NCI-H187 (cell line): ENCODE measurements at regions not wholly inside any gene's neighbourhood (a gene's known extent, or its start where the extent isn't known, plus 50 kb on each side); places are given as distances from the start of the nearest gene placed in this dataset.

Source experiments
- DNase-seq, 2 experiments: peaks; one replicate each; lab custom pipeline; 2025; lab: John Stamatoyannopoulos, UW

GRCh38 chr11:116182356-116182966 is 590.3 kb downstream of the BUD13 start:
- DNase-seq = no peak

DNA sequence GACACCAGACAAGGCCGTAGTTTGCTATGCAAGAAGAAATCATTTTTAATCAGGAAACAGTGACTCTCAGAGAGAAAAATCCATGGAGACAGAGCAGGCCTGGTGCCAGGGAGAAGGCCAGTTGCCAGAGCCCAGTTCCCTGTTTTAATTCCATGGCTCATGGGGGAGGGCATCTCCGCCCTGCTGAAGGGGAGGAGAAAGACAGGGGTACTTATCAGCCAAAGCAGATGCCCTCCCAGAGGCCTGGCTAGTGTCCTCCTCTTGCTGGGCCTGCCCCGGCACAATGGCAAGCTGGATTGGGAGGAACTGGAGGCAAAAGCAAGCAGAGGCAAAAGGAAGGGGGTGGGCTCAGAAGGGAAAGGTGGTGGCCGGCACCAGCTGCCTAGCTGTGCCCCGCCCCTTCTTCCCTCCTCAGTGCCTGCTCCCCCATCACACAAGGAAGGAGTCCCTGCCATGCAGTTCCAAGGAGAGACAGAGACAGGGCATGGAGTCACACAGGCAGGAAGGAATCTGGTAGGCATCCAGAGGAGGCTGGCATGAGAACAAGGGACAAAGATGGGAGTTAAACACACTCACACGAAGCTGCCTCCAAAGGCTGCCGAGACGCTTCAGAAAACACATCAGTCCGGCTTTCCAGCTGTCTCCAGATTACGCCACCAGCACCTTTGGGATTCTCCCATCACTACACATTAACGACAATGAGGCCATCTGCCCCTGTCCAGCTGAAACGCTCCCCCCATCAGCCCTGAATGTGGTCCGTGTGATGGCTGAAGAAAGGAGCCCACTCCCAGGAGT is 591.8 kb downstream of the BUD13 start:
- DNase-seq = no peak

DNA sequence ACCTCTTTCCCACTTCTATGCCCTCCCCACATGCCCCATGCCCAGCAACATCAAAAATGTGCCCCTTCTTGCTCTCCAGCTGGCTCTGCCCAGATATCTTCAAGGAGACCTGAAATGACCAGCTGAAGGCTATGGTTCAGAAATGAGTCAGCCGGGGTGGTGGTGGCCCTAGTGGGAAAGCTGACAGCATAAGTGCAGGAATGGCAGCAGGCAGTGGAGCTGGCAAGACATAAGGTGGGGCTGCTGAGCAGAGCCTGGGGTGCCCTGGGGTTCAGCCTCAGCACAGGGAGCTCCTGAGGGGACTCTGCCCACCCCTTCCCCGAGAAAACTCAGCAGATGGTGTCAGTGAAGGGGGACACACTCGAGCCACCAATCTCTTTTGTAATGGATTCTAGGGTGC is 593.4 kb downstream of the BUD13 start:
- no peak for DNase-seq

DNA sequence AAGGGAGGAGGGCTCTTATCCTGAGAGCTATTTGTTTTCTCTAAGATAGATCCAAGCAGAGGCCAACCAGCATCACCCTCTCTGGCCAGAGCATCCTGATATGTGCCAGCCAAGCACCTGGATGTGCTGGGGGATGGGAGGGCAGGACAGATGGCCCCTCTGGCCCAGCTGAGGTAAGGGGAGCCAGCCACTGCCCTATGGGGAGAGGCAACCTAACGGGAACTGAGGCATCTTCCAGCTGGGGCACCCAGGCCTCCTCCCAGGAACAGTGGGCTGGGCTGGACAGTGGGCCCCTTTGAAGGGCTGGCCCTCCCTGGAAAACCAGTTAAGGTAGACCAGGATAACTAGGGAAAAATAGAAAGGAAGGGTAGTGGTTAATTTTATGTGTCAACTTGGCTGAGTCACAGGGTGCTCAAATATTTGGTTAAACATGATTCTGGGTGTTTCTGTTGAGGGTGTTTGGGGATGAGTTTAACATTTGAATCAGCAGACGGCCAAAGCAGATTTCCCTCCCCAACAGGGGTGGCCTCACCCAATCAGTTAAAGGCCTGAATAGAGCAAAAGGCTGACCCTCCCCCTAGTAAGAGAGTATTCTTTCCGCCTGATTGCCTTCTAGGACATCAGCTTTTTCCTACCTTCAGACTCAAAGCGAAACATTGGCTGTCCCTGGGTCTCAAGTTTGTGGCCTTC is 595.1 kb downstream of the BUD13 start:
- DNase-seq = no peak

DNA sequence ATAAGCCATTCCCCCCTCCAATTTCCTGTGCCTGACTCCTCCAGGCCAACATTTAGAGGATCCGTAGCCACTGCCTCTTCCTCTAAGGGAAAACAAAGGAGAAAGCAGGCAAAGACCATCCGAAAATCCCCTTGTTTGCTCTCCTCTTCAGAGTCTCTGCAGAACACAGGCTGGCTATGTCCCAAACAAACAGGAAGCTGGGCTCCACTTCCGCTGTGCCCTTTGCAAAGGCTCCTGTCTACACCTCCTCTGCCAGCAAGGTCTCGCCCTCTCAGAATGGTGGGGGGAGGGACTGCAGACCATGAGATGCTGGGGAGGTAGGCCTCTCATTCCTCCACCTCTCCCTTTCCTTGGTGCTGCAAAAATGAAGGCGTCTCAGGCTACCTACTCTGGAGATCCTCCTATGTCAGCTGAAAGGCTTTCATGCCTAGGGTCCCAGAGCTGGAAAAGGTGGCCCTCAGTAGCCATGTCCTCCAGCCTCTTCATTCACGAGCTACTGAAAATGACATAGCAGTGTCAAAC is 596.2 kb downstream of the BUD13 start:
- no peak for DNase-seq

DNA sequence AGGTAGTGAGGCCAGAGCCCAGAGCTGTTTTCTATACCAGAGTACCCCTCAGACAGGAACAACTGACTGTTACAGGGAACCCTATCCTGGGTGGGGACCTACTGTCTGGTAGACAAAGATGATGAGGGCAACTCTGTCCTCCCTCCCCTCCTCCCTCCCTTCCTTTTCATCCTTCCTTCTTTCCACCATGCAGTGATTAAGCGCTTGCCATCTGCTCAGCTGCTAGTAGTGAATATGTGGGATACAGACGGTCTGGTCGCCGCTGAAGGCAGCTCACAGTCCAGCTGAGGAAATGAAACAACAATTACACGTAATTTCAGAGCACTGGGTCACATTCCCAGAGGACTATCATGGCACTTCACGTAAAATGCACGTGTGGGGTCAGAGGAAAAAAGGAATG is 597.1 kb downstream of the BUD13 start:
- DNase-seq = no peak

DNA sequence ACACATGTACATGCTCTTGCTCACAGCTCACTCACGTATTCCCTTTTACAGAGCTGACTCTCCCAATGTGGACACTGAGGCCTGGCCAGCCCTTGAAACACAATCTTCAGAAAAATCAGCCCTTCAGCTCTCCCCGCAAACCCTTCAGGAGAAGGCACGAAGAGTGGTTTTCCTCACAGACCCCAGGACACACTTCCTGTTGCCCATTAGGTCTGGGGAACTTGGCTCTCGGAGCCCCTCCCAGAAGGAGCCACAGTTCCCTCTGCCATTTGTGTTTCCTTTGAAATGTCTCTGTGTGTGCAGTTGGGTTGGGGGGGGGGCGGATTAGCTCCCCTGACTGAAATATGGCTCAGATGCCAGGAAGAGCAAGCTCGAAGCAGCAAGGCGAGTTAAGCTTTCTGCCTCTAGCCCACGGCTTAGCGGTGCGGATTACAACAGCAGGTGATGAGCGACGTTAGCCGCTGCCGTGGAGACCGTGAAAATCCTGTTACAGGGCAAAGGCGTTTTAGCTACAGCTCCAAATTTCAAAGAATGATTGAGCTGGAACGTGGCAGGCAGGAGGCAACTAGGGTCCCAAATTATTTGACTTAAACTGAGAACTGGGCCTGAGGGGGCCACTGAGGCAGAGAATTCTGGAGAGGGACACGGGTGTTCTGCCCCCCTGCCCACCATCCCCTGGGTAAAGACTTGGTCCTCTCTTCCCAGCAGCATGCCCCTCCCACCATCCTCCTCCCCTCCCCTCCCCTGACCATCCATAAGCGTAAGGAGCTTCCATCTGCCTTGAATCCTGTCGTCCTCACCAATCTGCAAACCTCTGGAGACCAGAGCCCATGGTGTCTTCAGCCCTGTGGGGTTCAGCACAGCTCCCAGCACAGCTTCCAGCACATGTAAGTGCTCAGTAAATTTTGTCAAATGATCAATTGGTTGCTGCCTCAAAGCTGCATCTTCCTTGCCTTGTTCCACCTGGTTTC is 598.6 kb downstream of the BUD13 start:
- DNase-seq = no peak

DNA sequence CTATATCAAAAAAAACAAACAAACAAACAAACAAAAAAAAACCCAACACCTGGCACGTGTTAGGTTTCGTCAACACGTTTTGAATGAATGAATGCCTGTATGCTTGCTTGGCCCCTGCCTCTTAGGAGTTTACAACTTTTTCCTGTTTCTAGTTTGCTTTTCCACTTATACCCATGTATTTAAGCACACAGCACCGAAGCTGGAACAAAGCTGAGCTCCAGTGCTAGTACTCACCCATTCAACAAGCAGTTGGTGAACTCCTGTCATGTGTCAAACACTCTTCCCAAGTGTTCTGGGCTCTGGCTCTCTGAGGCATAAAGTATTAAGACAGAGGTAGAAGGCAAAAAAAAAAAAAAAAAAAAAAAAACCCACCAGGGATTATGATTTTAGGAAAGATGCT is 599.3 kb downstream of the BUD13 start:
- DNase-seq = no peak

DNA sequence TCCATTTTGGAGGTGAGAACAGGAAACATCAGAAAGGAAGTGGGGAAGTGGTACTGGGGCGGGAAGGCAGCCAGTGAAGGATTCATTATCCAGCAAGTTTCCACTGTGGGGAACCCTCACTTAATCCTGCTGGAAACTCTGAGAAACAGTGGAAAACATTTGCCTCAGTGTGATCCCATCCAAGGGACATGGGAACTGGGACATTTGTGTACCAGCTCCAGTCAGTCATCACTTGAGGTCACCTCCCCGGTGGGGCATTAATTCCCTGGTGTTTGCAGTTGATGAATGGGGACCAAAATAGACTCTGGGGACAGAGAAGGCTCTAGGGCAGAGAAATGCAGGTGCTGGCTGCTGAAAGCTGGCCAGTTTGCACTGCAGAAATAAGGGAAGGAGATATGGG is 599.9 kb downstream of the BUD13 start:
- DNase-seq = no peak

DNA sequence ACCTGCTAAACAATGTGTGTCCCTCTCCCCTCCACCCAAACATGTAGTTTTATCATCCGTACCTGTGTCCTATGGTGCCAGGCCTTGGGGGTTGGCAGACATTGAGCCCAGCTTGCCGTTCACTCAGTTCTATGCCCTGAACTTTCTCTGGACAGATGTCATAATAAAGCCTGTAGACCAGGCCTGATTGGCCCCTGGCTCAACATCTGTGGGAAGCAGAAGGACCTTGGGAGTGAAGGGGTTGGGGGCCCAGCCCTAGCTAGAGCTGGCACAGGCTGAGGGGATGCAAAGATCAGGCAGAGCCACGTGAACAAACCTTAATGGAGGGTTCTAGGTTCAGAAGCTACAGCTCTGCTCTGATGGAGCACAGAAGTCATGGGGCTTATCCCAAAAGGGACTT is 600.6 kb downstream of the BUD13 start:
- DNase-seq = no peak

GRCh38 chr11:116171271-116172140 is 601.3 kb downstream of the BUD13 start:
- DNase-seq = no peak

- DNase-seq = no peak
Observed at GRCh38 chr11:116170526-116171120, 602.2 kb downstream of the BUD13 start.

- no peak for DNase-seq
Observed at GRCh38 chr11:116169776-116170175, 603.0 kb downstream of the BUD13 start.

GRCh38 chr11:116168459-116168787 is 604.4 kb downstream of the BUD13 start:
- no peak for DNase-seq

DNA sequence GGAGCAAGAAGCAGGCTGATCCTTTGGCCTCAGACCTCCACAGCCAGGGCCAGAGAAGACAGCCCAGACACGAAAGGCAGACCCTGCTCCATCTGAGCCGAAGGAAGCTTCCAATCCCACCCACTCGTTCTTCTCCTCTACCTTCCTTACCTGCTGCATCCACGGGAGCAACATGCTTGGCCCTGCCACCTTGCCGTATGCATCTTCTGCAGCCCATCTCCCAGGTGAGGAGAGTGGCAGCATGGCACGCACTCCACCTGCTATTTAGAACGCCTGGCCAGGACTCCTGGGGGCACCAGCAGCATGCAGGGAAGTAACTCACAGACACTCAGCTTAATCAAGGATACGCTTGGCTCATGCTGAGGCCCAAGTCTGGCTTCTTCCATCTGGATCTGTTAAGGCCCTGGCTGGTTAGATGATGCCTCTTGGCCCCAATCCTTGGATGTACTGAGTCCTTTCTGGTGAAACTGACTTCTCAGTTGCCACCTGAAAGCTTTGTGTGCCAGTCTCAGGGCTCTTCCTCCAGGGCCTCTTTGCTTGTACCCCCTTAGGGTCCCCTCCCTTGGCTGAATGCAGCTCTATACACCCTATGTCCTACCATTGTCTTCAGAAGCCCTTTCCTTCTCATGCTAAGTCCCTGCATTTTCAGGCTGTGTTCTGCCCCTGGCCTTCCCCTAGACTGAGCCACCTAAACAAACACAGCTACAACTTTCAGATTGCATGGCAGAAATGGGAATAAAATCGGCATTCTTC is 604.9 kb downstream of the BUD13 start:
- DNase-seq = no peak

DNA sequence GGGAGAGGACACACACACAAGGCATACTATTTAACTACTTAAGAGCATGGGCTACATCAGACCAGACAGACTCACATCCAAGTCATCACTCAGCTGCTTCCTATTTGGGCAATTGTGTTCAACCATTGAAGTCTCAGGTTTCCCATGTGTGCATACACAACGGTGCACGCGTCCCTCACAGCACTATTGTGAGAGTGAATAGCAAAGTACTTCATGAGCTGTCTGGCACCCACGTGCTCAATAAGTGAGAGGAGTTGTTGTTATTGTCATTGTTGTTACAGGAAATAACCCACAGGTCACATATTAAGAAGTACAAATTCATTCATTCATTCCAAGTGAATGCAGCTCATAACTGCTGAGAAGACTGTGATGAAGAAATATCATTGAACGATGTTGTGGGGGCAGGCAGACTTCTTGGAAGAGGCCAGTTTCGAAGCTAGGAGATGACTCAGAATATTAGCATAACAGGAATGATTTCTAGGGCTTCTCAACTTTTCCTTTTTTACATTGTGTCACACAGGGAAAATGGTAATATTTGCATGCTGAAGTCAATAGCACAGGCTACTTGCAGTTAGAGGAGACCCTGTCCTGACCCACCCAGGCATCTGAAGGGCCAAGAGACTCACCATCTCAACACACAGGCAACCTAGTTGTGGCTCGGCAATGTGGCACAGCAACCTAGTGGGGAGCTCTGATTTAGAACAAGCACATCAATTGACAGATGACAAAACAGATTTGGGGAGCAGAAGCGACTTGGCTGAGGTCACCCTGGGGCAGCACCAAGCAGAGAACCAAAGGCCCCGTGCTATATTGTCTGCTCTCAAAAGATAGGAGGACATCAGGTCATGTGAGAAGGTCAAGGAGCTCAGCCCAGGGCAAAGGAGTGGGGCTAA is 606.0 kb downstream of the BUD13 start:
- no peak for DNase-seq

GRCh38 chr11:116164843-116165242 is 607.9 kb downstream of the BUD13 start:
- no peak for DNase-seq

DNA sequence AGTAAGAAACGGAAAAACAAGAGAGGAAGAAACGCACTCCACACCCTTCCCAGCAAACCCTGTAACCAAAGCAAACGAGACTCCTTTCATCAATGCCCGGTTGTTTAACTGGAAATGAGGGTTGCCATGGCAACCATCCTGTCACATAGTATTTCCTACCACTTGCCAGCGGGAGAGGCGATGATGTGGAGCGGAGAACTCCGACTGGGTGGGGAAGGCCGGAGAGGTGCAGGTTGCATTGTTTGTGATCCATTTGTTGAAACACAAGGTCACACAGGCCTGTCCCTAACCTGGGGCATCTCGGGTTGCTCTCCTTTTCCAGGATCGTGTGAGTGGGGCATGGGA is 609.9 kb downstream of the BUD13 start:
- peak in 1 of 2 experiments; percentile 36 for DNase-seq
